Head of caudate nucleus (tissue), 42 donors: ENCODE measurements at regions not wholly inside any gene's neighbourhood (a gene's known extent, or its start where the extent isn't known, plus 50 kb on each side); places are given as distances from the start of the nearest gene placed in this dataset.

ENCODE experiments used
- DNase-seq, 42 donors: peaks; one replicate each; pipeline versions ENCODE4 v3.0.0 to v3.0.0-alpha.2; 2020 to 2021; ENCODE audit warnings: mixed read lengths in 7 of 42
- intact Hi-C: fragments of 100-400 bp; cut with DNase I; formaldehyde crosslinking; loops from one replicate; pipeline ENCODE4 v1.15.0; 2022

DNA sequence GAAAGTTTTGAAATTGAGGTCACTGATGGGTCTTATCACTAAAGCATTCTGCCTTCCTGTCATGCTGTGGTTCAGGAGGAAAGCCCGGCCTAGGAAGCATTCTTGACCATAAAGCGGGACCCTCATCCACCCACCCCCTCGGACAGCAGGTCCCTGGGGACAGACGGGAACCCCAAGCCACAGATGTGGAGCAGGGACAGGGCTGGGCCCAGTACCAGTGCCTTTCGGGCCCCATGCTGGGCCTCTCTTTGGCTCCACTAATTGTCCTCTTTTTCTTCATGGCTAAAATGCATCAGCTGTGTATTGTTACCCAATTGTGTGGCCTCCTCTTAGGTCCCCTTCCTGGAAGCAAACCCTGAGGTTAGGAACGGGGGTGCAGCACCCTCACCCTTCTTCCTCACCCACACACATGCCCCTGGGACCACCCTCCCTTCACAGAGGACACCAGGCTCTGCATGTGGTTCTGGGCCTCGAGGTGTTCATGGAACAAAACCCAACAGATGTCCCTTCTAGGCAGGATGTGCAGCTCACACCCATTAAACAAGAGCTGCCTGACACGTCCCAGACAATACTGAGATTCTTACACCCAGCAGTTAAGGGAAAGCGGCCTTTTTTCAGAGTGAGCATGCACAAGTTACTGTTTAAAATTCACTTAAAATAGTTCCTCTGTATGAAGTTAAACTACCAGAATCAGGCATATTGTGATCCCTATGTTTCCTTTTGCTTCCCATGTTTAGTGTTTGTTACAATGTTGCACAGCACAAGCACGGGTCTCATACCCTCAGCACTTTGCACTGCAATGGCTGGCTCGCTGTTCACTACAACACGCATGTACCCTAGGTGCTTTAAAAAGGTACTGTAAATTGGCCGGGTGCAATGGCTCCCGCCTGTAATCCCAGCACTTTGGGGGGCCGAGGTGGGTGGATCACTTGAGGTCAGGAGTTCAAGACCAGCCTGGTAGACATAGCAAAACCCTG is 807.6 kb downstream of the BRD1 start:
- intact Hi-C loops = loop anchor here (10.0 kb wide), 1 partner anchor 445 kb away; no protein-coding TSS in a partner anchor
- peak in 13 of 42 donors; percentile 1 to 31 (median 7) for DNase-seq

DNA sequence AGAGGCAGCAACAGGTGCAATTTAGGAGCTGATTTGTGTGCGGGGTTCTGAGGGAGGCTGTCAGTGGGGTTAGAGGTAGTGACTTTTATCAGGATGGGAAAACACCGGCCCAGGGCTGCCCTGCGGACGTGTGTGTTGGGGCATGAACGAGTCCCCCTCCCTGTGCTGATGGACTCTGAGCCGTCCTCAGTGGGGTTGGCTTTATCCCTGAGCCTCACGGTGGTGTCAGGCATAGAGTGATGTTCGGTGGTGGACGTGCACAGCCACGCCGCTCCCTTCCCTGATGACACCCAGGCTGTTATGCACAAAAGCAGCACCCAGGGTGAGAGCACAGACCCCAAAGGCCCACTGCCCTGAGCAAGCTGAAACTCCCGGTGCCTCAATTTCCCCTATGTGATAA is 809.1 kb downstream of the BRD1 start:
- intact Hi-C loops = no loop called here

DNA sequence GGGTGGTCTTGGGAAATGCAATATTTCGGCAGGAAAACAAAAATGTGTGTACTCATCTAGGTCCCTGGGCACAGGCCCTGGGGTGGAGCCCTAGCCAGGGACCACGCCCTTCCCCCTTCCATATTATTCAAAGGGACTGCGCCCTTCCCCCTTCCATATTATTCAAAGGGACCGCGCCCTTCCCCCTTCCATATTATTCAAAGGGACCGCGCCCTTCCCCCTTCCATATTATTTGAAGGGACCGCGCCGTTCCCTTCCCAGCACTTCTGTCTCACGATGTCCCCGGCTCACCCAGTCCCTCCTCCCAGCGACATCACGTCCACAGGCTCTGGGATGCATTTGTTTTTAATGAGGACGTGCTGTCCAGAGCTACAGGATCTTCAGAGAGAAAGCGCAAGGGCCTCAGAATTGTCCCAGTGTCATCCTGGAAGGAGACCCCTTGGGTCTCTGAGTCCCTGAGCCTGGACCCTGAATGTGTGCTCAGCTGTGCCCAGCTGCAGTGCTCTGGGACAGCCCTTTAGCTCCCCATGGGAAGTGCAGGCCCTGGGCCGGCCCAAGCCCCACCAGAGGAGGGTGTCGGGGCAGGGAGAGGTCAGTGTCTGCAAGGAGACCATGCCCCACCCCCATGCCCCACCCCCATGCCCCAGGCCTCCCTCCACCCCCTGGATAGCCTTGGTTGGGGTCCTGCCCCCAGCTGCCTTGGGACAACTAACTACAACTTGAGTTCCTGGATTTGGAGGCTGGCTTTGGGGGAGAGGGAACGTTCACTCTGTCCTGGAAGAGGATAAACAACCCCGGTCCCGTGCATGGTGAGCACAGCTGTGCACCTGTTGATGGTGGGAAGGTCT is 810.0 kb downstream of the BRD1 start:
- peak in 21 of 42 donors; percentile 2 to 32 (median 7) for DNase-seq
- intact Hi-C loops = no loop called here

More for the DNA sequence above, 809.1 kb downstream of the BRD1 start:
- DNase-seq = peak in 19 of 42 donors; percentile 1 to 27 (median 9)

DNA sequence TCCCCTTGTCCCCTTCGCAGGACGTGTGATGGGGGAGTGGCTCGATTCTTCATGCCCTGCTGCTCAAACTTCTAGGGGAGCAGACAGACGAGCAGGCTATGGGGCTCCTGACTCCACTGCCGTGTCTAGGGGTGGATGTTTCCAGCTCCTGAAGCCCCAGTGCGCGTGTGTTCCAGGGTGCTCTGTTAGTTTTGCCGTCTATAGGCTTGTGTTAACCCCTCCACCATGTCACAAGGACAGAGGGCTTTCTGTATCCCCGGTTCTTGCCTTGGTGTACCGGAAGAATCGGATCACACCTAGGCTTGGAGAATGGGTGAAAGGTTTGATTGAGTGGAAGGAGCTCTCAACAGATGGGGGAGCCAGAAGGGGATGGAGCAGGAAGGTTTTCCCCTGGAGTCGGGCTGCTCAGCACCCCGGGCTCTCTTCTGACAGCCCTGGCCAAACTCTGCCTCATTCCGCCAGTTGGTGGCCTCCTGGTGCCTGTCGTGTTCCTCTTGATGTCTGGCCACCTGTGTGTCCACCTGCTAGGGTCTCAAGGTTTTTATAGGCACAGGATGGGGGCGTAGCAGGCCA is 810.7 kb downstream of the BRD1 start:
- intact Hi-C loops = no loop called here
- DNase-seq = peak in 10 of 42 donors; percentile 1 to 31 (median 5)

DNA sequence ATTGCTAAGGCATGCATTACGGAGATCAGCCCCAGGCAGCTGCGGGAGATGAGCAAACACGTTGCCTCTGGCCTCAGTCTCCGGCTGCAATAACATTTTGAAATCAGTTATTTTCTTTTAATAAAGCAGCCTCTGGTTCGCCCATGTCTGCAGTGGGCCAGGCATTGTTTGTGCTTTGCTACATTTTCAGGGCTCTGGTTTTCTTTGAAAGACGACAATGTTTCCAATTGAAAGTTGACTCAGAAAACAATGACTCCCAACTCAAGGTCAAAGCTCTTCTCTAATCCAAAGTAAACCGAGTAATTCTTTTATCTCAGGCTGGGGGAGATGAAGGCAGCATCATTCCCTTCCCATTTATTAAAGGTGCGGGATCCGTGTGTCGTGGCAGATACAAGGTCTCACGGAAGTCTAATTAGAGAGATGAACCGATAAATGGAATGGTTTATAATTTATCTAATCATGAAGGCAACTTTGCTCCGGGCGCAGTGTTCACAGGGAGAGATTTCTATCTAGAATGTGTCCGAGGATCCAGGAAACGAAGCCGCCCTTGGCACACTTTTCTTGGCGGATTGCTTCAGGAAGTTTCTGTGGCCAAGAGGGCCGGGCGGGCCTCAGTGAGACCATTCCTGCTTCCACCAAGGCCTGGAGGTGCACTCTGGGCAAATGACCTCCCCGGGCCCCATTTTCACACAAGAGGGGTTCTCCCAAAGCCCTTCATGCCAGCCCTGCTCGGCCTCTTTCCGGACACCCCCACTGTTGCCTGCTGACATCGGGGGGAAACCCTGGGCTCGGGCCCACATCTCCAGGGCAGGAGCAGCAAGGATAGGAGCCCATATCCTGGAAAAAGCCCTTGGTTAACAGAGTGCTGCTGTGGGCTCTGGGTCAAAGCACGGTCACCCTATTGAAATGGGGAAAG is 811.4 kb downstream of the BRD1 start:
- intact Hi-C loops = no loop called here
- DNase-seq = peak in 21 of 42 donors; percentile 1 to 44 (median 10)

DNA sequence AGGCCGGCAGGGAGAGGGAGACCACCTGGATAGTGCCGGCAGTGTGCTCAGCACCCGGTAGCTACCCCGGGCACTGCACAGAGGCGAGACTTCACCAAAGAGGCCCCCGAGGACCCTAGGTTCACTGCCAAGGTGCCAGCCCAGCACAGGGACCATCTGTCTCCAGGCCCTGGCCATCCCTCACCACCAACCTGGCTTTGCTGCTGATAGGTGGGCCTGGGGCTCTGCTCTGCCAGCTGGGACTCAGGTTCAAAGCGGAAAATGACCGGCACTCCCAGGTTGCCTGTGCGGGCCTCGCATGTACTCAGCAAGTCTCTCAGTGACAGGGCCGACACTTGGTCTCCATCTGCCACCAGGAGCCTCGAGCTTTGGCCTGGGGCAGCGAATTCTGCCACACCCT is 812.2 kb downstream of the BRD1 start:
- intact Hi-C loops = no loop called here
- DNase-seq = peak in 20 of 42 donors; percentile 1 to 35 (median 8)

DNA sequence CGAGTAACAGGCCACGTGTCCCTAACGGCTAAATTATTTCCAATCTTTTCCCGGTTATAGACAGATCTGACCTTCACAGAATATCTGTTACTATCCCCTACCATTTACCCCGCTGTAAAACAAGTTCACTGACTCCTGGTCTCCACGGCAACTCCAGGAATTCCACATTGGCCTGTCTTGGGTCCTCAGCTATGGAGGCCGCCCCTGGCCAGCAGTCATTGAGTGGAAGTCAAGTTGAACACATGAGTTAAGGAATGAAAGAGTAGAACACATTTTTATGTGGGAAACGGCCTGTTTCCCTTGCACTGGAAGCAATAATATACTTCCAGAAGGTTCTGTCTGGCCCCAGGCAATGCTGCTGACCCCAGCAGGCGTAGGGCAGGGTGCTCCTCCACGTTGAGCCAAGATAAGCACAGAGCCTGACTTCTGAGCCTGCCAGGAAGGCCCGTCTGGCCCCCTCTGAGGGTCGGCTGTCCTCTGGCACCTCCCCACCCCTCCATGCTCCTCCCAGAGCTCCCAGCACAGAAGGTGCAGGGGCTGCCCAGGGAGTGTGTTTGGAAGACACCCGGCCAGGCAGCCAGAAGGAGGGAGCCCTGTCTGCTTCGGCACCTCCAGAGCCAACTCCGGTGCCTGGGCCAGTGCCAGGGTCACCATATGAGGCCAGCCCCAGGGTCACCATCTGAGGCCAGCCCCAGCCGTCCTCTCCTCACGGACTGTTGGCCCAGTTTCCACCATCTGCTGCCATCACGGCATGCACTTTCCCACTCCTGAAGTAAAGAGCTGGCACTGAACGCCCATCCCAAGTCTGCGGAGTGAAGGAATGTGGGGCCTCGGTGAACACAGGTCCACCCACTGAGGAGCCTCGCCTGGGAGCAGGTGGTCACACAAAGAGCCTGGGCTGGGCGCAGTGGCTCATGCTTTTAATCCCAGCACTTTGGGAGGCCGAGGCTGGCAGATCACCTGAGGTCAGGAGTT is 813.2 kb downstream of the BRD1 start:
- DNase-seq = peak in 22 of 42 donors; percentile 1 to 34 (median 10)
- intact Hi-C loops = no loop called here

DNA sequence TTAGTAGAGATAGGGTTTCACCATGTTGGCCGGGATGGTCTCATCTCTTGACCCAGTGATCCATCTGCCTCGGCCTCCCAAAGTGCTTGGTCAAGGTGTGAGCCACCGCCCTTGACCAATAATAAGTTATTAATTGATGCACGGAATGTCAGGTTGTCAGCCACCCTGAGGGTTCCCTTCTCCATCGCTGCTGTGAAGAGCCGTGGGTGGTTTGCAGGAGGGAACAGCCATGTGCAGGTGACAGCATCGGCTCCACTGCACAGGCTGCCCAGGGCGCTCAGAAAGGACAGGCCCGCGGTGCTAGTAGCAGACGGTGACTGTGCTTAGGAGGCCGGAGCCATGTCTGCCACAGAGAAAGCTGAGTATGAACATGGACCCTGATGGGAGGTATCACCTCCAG is 814.0 kb downstream of the BRD1 start:
- peak in 16 of 42 donors; percentile 0 to 30 (median 10) for DNase-seq
- intact Hi-C loops = no loop called here

DNA sequence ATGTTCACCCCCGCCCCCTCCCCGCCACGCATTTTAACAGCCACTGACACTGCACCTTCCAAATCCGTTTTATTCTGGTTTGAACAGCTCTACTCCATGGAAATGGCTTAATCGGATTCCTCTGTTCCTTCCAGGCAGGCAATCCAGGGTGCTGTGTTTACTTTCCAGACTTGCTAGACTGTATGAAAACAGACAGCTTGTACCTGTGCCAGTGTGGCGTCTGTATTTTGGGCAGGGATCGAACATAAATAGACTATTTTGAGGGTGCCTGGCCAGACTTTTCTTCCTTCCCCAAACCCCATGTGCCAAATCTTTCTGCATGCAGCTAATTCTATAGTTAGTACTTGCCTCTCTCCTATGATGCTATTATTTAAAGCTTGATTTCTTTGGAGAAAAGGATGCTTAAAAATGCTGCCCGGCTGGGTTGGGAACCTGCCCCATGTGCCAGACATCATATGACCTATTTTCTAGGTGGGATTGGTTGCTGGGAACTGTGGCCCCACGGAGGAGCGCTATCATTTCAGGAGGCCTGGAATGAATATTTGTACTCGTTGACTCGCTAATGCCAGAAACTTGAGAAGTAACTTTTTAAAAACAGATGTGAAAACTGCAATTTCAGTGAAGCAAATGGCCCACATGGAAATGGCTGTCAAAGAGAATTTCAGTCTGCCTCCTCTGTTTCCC is 814.8 kb downstream of the BRD1 start:
- intact Hi-C loops = no loop called here
- DNase-seq = peak in 15 of 42 donors; percentile 1 to 35 (median 8)

DNA sequence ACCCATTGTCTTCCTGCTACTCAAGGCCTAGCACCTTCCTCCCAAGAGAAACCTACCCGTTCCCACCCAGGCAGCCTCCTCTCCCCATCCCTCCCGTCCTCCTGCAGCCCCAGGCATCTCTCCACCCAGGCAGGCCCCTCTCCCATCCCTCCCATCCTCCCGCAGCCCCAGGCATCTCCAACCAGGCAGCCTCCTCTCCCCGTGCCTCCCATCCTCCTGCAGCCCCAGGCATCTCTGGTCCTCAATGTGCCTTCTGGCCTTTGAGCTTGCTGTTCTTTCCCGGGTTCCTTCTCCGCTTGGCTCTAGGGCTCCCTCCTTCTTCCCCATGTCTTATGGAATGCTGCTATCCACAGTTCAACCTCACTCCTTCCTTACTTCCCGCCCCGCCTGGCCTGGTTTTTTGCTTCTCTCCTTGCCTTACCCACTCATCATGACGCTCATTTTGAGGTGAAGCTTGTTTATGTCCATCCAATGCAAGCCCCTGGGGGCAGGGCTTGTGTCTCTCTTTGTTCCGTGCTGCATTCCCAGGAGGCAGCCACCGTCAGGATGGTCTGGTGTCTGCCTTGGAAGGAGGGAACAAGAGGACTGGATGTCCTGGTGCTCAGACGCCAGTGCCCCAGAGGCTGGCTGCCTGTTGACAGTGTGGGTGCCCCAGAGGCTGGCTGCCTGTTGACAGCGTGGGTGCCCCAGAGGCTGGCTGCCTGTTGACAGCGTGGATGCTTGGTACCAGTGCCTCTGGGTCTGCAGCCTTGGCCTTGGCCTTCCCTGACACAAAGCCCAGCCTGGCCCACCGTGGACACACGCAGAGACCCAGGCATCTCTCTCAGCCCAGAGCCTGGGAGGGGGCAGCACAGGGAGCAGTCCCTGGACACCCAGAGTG is 815.7 kb downstream of the BRD1 start:
- intact Hi-C loops = no loop called here
- DNase-seq = peak in 21 of 42 donors; percentile 0 to 38 (median 9)

DNA sequence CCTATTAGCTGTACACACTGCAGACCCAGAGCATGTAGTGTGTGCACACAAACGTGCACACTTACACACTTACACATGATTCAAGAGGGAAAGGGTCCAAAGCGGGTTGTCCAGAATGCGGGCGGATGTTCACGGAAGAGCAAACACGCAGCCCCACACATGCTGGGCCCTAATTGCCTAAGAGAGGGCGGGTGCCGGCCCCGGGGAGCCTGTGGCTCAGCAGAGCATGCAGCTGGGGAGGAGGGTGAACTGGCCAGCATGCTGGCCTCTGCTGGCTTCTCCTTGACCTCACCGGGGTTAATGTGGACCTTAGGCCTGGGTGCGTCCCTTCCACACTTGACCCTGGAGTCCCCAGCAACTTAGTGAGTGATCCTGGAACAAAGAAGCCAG is 816.3 kb downstream of the BRD1 start:
- peak in 13 of 42 donors; percentile 1 to 22 (median 7) for DNase-seq
- intact Hi-C loops = no loop called here

DNA sequence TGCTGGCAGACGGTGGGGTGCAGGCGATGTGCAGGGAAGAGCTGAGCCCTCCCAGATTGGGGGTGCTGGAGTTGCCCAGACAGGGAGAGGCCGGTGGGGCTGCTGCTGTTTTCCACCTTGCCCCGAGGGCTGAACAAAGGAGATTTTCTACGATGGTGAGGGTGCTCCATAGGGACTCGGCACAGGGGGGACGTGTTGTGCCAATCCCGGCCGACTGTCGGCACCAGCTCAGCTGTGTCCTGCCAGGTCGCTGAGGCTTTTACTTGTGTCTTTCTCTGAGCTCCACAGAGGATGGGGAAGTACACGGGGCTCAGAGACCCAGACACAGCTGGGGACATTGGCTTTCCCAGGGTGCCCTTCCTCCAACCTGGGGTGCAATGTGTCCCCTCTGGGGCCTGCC is 816.8 kb downstream of the BRD1 start:
- intact Hi-C loops = no loop called here
- peak in 16 of 42 donors; percentile 0 to 36 (median 7) for DNase-seq

DNA sequence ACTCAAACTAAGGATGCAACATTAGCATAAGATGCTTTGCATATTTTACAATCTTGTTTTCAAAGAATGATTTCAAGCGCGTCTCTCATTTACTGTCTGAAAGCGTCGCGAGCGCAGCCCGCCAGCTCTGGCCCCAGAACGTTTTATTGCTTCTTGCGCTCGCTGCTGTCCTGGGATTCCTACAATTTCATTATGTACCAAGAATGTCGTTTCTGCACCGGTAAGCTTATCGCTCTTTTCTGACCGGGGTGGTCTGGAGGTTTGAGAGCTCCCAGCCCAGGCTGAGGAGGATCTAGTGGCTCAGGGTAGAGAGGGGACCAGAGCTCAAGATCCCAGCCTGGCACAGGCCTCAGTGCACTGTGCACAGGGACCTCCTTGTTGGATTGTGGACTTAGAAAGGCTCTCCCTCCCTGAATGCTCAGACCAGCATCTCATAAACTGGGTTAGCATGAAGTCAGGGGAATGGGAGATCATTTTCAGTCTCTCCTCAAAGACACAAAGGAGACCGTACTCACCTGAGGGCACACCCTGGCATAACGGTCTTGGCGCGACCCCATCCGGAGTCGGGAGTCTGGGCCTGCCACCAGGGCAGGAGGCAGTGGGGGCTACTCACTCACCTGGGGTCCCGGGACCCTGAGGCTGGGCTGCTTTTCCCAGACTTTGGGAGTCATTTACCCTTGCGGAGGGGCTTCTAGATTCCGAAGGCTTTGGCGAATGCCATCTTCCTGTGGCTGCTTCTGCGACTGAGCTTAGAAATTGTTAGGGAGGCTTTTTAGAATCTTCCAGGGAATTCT is 817.4 kb downstream of the BRD1 start:
- intact Hi-C loops = no loop called here
- peak in 16 of 42 donors; percentile 1 to 37 (median 9) for DNase-seq

DNA sequence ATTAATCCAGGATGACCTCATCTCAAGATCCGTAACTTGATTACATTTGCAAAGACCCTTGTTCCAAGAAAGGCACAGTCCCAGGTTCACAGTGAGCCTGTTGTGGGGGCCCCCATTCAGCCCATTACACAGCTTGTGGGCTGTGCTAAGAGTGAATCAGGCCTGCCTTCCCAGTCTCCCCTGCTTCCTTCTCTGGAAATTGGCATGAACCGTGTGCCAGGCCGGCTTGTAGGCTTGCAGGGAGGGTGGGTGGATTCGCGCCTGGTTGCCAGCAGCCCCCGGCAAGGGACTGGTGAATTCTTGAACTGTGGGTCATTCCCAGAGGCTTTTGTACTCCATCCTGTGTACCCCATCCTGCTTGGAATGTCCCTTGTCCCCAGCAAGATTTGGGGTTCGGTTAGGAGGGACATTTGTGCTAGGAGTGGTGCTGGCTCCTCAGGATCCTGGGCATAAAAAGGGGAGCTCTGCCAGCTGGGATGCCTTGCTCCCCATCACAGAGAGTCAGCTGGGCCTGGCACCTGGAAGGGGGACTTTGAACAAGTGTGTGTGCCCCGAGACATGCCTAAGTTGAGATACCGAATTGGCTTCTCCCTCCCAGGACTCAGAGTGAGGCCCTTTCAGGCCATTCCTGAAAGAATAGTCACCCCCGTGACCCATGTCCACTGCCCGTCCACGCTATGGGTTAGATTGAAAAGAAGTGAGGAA is 818.2 kb downstream of the BRD1 start:
- intact Hi-C loops = no loop called here
- peak in 15 of 42 donors; percentile 0 to 34 (median 6) for DNase-seq
